Upper lobe of left lung (tissue), 6 donors: ENCODE measurements at regions not wholly inside any gene's neighbourhood (a gene's known extent, or its start where the extent isn't known, plus 50 kb on each side); places are given as distances from the start of the nearest gene placed in this dataset.

Experiments used
- ATAC-seq, 2 donors: fragments of 200-7000 bp; cut with Tn5 transposase; one replicate each; pipeline ENCODE4 v1.9.1; 2022; ENCODE audit warnings: mild to moderate bottlenecking in 2 of 2, moderate library complexity in 2 of 2; ENCODE audit not compliant: low FRiP score in 2 of 2
- DNase-seq, 2 donors: peaks; one replicate each; pipeline ENCODE4 v3.0.0-alpha.2; 2019 to 2020
- H3K27ac ChIP-seq, 4 donors: fragments of 200-600 bp; sonication (generic); one replicate each; pipeline ENCODE4 v1.5.1; 2016 to 2019
- H3K27me3 ChIP-seq, 4 donors: fragments of 200-600 bp; sonication (generic); one replicate each; pipeline ENCODE4 v1.5.1; 2017 to 2019
- H3K36me3 ChIP-seq, 4 donors: fragments of 200-600 bp; sonication (generic); one replicate each; pipeline ENCODE4 v1.5.1; 2016 to 2019
- H3K4me1 ChIP-seq, 4 donors: fragments of 200-600 bp; sonication (generic); one replicate each; pipeline ENCODE4 v1.5.1; 2018 to 2019
- H3K4me3 ChIP-seq, 4 donors: fragments of 200-600 bp; sonication (generic); one replicate each; pipeline ENCODE4 v1.5.1; 2017 to 2019; ENCODE audit warnings: mild to moderate bottlenecking in 2 of 4, moderate library complexity in 1 of 4
- H3K9me3 ChIP-seq, 4 donors: fragments of 200-600 bp; sonication (generic); one replicate each; pipeline ENCODE4 v1.5.1; 2018 to 2019
- EP300 ChIP-seq, 4 donors: sonication (generic); formaldehyde crosslinking; IDR thresholded peaks; one replicate each; pipeline ENCODE4 v1.5.1; 2017; ENCODE audit warnings: antibody characterized with exemption in 4 of 4, control low read depth in 2 of 4
- POLR2A ChIP-seq, 4 donors: fragments of 450-650 bp; IDR thresholded peaks; one replicate each; pipeline ENCODE4 v1.5.1; 2016 to 2017; ENCODE audit warnings: antibody characterized with exemption in 4 of 4, mild to moderate bottlenecking in 2 of 4
- POLR2AphosphoS5 ChIP-seq, 2 donors: sonication (generic); formaldehyde crosslinking; IDR thresholded peaks; one replicate each; pipeline ENCODE4 v1.5.1; 2017; ENCODE audit warnings: antibody characterized with exemption in 2 of 2
- WGBS, 2 donors: methylation state at CpG; one replicate each; pipeline ENCODE4 v1.1.5; 2017 to 2018; 5-methylcytosine and 5-hydroxymethylcytosine counted together
- TF ChIP-seq, protein P1 (sequence below), 6 experiments: fragments of 450-650 bp in 4 of 6; fragments of 200-600 bp in 2 of 6; sonication (generic) in 2 of 6; IDR thresholded peaks; one replicate each; pipeline ENCODE4 v1.5.1; 2016 to 2019; ENCODE audit warnings: antibody characterized with exemption in 6 of 6
- donor health status: DM: no; HTN: no; CAD: no; lungs with moderate emphysema.
- donor health status: DM: no; HTN: yes; CAD: no; lungs with severe emphysema.

DNA sequence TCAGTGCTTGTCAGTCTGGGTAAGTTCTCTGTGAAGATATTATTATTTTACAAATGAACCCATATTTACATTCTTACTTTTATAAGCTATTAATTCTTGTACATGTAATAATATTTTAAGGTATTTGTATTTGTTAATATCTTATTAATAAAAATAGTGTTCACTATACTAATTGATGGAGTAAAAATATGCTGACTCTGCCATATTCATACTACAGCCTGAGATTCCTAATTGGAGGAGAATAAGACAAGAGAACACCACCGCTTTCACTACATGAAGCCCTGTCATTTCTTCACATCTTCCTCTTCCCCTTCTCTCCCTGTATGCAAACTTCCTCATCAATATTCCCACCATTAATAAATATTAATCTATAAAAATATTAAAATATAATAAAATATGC lies 167.6 kb upstream of the TUSC1 start:
- no peak for ATAC-seq
- no peak for DNase-seq
- H3K36me3 ChIP-seq = no peaks in the 10 kb centered on the region
- no peaks in the 10 kb centered on the region for H3K4me1 ChIP-seq
- no peaks in the 10 kb centered on the region for H3K27me3 ChIP-seq
- TF ChIP-seq, protein P1, sequence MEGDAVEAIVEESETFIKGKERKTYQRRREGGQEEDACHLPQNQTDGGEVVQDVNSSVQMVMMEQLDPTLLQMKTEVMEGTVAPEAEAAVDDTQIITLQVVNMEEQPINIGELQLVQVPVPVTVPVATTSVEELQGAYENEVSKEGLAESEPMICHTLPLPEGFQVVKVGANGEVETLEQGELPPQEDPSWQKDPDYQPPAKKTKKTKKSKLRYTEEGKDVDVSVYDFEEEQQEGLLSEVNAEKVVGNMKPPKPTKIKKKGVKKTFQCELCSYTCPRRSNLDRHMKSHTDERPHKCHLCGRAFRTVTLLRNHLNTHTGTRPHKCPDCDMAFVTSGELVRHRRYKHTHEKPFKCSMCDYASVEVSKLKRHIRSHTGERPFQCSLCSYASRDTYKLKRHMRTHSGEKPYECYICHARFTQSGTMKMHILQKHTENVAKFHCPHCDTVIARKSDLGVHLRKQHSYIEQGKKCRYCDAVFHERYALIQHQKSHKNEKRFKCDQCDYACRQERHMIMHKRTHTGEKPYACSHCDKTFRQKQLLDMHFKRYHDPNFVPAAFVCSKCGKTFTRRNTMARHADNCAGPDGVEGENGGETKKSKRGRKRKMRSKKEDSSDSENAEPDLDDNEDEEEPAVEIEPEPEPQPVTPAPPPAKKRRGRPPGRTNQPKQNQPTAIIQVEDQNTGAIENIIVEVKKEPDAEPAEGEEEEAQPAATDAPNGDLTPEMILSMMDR (IDR thresholded peaks at IDR 0.05) = no peak
- TF ChIP-seq EP300 (IDR thresholded peaks at IDR 0.05) = no peak
- TF ChIP-seq POLR2AphosphoS5 (IDR thresholded peaks at IDR 0.05) = no peak
- TF ChIP-seq POLR2A (IDR thresholded peaks at IDR 0.05) = no peak
- WGBS, 2 donors = 91 to 93% methylated on average over 1 of the region's 1 CpG
- no peak overlapping the region for H3K27ac ChIP-seq
- H3K9me3 ChIP-seq = no peaks in the 10 kb centered on the region
- no peak overlapping the region for H3K4me3 ChIP-seq

GRCh38 chr9:25830381-25830780 lies 152.1 kb upstream of the TUSC1 start:
- Histone ChIP-seq H3K4me1 (no peaks in the 10 kb centered on the region), H3K36me3 (no peaks in the 10 kb centered on the region), H3K27me3 (no peaks in the 10 kb centered on the region), H3K27ac (no peak overlapping the region), H3K4me3 (no peak overlapping the region), H3K9me3 (peaks cover 0 to 8% (median 1%) of the 10 kb centered on the region in 4 donors)
- 86 to 95% methylated on average over 7 of the region's 7 CpGs for WGBS, 2 donors
- no peak for ATAC-seq
- TF ChIP-seq, protein P1 (IDR thresholded peaks at IDR 0.05) = no peak
- DNase-seq = no peak

DNA sequence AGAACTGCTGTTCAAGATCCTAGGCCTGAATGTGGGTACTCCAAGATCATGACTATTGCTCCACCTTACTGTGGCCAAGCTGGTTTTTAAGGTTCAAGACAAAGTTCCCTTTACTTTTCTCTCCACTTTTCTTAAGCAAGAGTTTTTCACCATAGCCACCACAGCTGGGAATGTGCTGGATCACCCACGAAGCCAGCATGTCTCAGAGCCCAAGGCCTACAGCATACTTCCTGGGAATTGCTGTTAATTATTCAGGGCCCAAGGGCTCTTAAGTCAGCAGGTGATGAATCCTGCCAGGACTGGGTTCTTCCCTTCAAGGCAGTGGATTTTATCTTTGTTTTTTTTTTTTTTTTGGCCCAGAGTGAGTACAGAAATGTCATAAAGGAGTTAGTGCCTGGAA lies 149.4 kb upstream of the TUSC1 start:
- Histone ChIP-seq H3K4me1 (no peaks in the 10 kb centered on the region), H3K4me3 (no peak overlapping the region), H3K27me3 (no peaks in the 10 kb centered on the region), H3K36me3 (no peaks in the 10 kb centered on the region), H3K9me3 (peaks cover 0 to 8% (median 1%) of the 10 kb centered on the region in 4 donors), H3K27ac (no peak overlapping the region)
- ATAC-seq (no peak), DNase-seq (no peak)
- TF ChIP-seq POLR2A (IDR thresholded peaks at IDR 0.05) (no peak), EP300 (IDR thresholded peaks at IDR 0.05) (no peak), POLR2AphosphoS5 (IDR thresholded peaks at IDR 0.05) (no peak)
- TF ChIP-seq, protein P1 (IDR thresholded peaks at IDR 0.05) = no peak
- 37 to 38% methylated on average over 1 of the region's 1 CpG for WGBS, 2 donors

- no peak for DNase-seq
- no peaks in the 10 kb centered on the region for H3K9me3 ChIP-seq
- TF ChIP-seq POLR2A (IDR thresholded peaks at IDR 0.05) = no peak
- TF ChIP-seq, protein P1 (IDR thresholded peaks at IDR 0.05) = no peak
- no peak for TF ChIP-seq POLR2AphosphoS5 (IDR thresholded peaks at IDR 0.05)
- TF ChIP-seq EP300 (IDR thresholded peaks at IDR 0.05) = no peak
Observed at GRCh38 chr9:25816439-25816838, 138.2 kb upstream of the TUSC1 start.

DNA sequence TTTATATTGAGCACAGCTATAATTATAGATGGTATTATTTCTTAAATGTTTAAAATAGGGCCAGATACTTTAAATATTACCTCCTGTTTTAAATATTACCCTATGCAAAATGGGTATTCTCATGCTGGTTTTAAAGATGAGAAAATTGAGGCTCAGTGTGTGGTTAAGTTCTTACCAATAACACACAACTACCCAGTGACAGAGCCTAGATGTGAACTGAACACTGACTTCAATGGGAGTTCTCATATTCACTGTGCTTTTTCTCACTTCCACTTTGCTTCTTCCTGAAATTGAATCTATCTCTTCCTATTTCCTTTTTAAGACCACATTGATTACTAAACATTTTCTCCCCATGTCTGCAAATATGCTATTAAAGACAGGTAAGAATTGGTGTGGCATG lies 135.8 kb upstream of the TUSC1 start:
- DNase-seq (no peak), ATAC-seq (no peak)
- no peaks in the 10 kb centered on the region for H3K27me3 ChIP-seq
- no peak for TF ChIP-seq POLR2A (IDR thresholded peaks at IDR 0.05)
- TF ChIP-seq, protein P1 (IDR thresholded peaks at IDR 0.05) = no peak
- TF ChIP-seq POLR2AphosphoS5 (IDR thresholded peaks at IDR 0.05) = no peak
- no peak for TF ChIP-seq EP300 (IDR thresholded peaks at IDR 0.05)
- H3K36me3 ChIP-seq = no peaks in the 10 kb centered on the region
- no peaks in the 10 kb centered on the region for H3K4me1 ChIP-seq
- H3K9me3 ChIP-seq = no peaks in the 10 kb centered on the region
- no peak overlapping the region for H3K27ac ChIP-seq
- H3K4me3 ChIP-seq = no peak overlapping the region

More at GRCh38 chr9:25816439-25816838, 138.2 kb upstream of the TUSC1 start:
- Histone ChIP-seq H3K36me3 (no peaks in the 10 kb centered on the region), H3K27ac (no peak overlapping the region), H3K4me3 (no peak overlapping the region), H3K4me1 (no peaks in the 10 kb centered on the region), H3K27me3 (no peaks in the 10 kb centered on the region)
- no peak for ATAC-seq
- whole genome bisulfite sequencing, 2 donors = 86 to 89% methylated on average over 3 of the region's 3 CpGs
